ENCODE measurements at regions not wholly inside any gene's neighbourhood (a gene's known extent, or its start where the extent isn't known, plus 50 kb on each side); places are given as distances from the start of the nearest gene placed in this dataset.

- TF ChIP-seq, protein P1, sequence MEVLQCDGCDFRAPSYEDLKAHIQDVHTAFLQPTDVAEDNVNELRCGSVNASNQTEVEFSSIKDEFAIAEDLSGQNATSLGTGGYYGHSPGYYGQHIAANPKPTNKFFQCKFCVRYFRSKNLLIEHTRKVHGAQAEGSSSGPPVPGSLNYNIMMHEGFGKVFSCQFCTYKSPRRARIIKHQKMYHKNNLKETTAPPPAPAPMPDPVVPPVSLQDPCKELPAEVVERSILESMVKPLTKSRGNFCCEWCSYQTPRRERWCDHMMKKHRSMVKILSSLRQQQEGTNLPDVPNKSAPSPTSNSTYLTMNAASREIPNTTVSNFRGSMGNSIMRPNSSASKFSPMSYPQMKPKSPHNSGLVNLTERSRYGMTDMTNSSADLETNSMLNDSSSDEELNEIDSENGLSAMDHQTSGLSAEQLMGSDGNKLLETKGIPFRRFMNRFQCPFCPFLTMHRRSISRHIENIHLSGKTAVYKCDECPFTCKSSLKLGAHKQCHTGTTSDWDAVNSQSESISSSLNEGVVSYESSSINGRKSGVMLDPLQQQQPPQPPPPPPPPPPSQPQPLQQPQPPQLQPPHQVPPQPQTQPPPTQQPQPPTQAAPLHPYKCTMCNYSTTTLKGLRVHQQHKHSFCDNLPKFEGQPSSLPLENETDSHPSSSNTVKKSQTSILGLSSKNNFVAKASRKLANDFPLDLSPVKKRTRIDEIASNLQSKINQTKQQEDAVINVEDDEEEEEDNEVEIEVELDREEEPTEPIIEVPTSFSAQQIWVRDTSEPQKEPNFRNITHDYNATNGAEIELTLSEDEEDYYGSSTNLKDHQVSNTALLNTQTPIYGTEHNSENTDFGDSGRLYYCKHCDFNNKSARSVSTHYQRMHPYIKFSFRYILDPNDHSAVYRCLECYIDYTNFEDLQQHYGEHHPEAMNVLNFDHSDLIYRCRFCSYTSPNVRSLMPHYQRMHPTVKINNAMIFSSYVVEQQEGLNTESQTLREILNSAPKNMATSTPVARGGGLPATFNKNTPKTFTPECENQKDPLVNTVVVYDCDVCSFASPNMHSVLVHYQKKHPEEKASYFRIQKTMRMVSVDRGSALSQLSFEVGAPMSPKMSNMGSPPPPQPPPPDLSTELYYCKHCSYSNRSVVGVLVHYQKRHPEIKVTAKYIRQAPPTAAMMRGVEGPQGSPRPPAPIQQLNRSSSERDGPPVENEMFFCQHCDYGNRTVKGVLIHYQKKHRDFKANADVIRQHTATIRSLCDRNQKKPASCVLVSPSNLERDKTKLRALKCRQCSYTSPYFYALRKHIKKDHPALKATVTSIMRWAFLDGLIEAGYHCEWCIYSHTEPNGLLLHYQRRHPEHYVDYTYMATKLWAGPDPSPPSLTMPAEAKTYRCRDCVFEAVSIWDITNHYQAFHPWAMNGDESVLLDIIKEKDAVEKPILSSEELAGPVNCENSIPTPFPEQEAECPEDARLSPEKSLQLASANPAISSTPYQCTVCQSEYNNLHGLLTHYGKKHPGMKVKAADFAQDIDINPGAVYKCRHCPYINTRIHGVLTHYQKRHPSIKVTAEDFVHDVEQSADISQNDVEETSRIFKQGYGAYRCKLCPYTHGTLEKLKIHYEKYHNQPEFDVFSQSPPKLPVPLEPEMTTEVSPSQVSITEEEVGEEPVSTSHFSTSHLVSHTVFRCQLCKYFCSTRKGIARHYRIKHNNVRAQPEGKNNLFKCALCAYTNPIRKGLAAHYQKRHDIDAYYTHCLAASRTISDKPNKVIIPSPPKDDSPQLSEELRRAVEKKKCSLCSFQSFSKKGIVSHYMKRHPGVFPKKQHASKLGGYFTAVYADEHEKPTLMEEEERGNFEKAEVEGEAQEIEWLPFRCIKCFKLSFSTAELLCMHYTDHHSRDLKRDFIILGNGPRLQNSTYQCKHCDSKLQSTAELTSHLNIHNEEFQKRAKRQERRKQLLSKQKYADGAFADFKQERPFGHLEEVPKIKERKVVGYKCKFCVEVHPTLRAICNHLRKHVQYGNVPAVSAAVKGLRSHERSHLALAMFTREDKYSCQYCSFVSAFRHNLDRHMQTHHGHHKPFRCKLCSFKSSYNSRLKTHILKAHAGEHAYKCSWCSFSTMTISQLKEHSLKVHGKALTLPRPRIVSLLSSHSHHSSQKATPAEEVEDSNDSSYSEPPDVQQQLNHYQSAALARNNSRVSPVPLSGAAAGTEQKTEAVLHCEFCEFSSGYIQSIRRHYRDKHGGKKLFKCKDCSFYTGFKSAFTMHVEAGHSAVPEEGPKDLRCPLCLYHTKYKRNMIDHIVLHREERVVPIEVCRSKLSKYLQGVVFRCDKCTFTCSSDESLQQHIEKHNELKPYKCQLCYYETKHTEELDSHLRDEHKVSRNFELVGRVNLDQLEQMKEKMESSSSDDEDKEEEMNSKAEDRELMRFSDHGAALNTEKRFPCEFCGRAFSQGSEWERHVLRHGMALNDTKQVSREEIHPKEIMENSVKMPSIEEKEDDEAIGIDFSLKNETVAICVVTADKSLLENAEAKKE (CRISPR knock-in tag; IDR thresholded peaks at IDR 0.05): no peak
These were observed 273.6 kb upstream of the RGPD4 start (continued) for GRCh38 chr2:107553046-107553445.

GRCh38 chr2:107553539-107553938, 273.2 kb upstream of the RGPD4 start:
- Histone ChIP-seq H3K79me2 (replicated peaks; ENCODE audit: insufficient read depth) (no peaks in the 10 kb centered on the region), H2AFZ (no peak overlapping the region), H3K4me1 (ENCODE audit: insufficient read depth) (no peaks in the 10 kb centered on the region), H3F3A (replicated peaks; ENCODE audit: low read depth) (no peaks in the 10 kb centered on the region), H3K4me3 (no peak overlapping the region), H3K9me2 (ENCODE audit: insufficient read depth) (no peaks in the 10 kb centered on the region; the same call in 1 of the 2 replicates), H3K27me3 (ENCODE audit: insufficient read depth) (no peaks in the 10 kb centered on the region), H4K20me1 (replicated peaks; ENCODE audit: insufficient read depth) (no peaks in the 10 kb centered on the region), H3K36me3 (ENCODE audit: insufficient read depth) (no peaks in the 10 kb centered on the region; the same call in 1 of the 2 replicates), H3K27ac (ENCODE audit: low read depth) (no peak overlapping the region), H3K4me2 (no peak overlapping the region)
- ATAC-seq (no peak), DNase-seq (ENCODE audit: low spot score) (no peak)
- Mint-ChIP-seq H3K36me3 (ENCODE audit: low read depth) (peaks cover 23% of the 10 kb centered on the region; the same call in 2 of the 3 replicates), H3K4me1 (no peaks in the 10 kb centered on the region), H3K27ac (no peak overlapping the region), H3K9me3 (peaks cover 35% of the 10 kb centered on the region), H3K4me3 (no peak overlapping the region), H3K27me3 (ENCODE audit: insufficient read depth, low read depth, poor library complexity) (no peaks in the 10 kb centered on the region)
- TF ChIP-seq STAT1 (IDR thresholded peaks at IDR 0.05; ENCODE audit: unreplicated experiment) (no peak), ZNF331 (CRISPR knock-in tag; IDR thresholded peaks at IDR 0.05; ENCODE audit: low read depth) (no peak)
- TF ChIP-seq, protein P1 (CRISPR knock-in tag; IDR thresholded peaks at IDR 0.05): no peak
- TF ChIP-seq, protein P2, sequence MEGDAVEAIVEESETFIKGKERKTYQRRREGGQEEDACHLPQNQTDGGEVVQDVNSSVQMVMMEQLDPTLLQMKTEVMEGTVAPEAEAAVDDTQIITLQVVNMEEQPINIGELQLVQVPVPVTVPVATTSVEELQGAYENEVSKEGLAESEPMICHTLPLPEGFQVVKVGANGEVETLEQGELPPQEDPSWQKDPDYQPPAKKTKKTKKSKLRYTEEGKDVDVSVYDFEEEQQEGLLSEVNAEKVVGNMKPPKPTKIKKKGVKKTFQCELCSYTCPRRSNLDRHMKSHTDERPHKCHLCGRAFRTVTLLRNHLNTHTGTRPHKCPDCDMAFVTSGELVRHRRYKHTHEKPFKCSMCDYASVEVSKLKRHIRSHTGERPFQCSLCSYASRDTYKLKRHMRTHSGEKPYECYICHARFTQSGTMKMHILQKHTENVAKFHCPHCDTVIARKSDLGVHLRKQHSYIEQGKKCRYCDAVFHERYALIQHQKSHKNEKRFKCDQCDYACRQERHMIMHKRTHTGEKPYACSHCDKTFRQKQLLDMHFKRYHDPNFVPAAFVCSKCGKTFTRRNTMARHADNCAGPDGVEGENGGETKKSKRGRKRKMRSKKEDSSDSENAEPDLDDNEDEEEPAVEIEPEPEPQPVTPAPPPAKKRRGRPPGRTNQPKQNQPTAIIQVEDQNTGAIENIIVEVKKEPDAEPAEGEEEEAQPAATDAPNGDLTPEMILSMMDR (conservative IDR thresholded peaks at IDR 0.05; ENCODE audit: low read depth in 2 of 2): no peak
